Skin epidermis (tissue), 12 donors: ENCODE measurements at regions not wholly inside any gene's neighbourhood (a gene's known extent, or its start where the extent isn't known, plus 50 kb on each side); places are given as distances from the start of the nearest gene placed in this dataset.
A peak's percentile ranks its signal among the peaks of the same experiment; 100 is the strongest.

ENCODE experiments used
- H3K27ac ChIP-seq, 21 experiments: fragments of 200-600 bp; sonication (generic) in 11 of 21; one replicate each; pipeline ENCODE4 v1.5.0; 2020; ENCODE audit warnings: mild to moderate bottlenecking in 3 of 21, inconsistent platforms in 2 of 21, moderate library complexity in 2 of 21
- H3K4me3 ChIP-seq, 7 experiments: fragments of 200-600 bp; sonication (generic) in 2 of 7; one replicate each; pipeline ENCODE4 v1.5.0; 2020; ENCODE audit warnings: inconsistent platforms in 2 of 7, mild to moderate bottlenecking in 2 of 7, moderate library complexity in 1 of 7

GRCh38 chr4:55175779-55176231, 50.4 kb upstream of the KDR start:
- Histone ChIP-seq H3K27ac (peak overlapping the region in 4 of 21 experiments; percentile 13 to 55 (median 24)), H3K4me3 (no peak overlapping the region)

- H3K4me3 ChIP-seq: no peak overlapping the region
- H3K27ac ChIP-seq: peak overlapping the region in 3 of 21 experiments; percentile 23 to 55 (median 26)
Measured at GRCh38 chr4:55176497-55176896, 51.1 kb upstream of the KDR start.

- peak overlapping the region in 2 of 21 experiments; percentile 1 to 27 for H3K27ac ChIP-seq
Measured at GRCh38 chr4:55177461-55177860, 52.1 kb upstream of the KDR start.

GRCh38 chr4:55178226-55179005, 53.0 kb upstream of the KDR start:
- H3K4me3 ChIP-seq: no peak overlapping the region
- H3K27ac ChIP-seq: peak overlapping the region in 3 of 21 experiments; percentile 1 to 27 (median 16)

More at GRCh38 chr4:55177461-55177860, 52.1 kb upstream of the KDR start:
- H3K4me3 ChIP-seq: no peak overlapping the region

GRCh38 chr4:55181010-55182005, 55.9 kb upstream of the KDR start:
- H3K27ac ChIP-seq: no peak overlapping the region
- H3K4me3 ChIP-seq: no peak overlapping the region

GRCh38 chr4:55183926-55184599, 58.7 kb upstream of the KDR start:
- Histone ChIP-seq H3K27ac (peak overlapping the region in 5 of 21 experiments; percentile 7 to 49 (median 31)), H3K4me3 (no peak overlapping the region)

- Histone ChIP-seq H3K27ac (peak overlapping the region in 8 of 21 experiments; percentile 1 to 49 (median 12)), H3K4me3 (no peak overlapping the region)
Measured at GRCh38 chr4:55184600-55185523, 59.5 kb upstream of the KDR start.

DNA sequence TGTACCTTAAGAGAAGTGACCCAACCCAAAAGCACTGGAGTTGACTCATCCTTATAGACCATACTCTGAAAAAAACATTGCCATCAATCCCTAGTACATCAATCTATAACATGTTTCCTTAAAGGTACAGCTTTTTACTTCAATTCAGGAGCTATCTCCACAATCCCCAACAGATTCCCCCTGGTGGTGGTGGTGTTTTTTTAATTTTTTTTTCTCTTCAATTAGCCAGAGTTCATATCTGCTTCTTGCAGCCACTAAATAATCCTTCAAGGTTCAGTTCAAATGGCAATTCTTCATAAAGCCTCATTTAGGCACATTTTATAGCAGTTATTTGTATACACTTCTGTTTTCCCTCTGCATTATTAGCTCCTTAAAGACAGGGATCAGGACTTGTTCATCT, 60.7 kb upstream of the KDR start:
- H3K4me3 ChIP-seq: no peak overlapping the region
- H3K27ac ChIP-seq: no peak overlapping the region

DNA sequence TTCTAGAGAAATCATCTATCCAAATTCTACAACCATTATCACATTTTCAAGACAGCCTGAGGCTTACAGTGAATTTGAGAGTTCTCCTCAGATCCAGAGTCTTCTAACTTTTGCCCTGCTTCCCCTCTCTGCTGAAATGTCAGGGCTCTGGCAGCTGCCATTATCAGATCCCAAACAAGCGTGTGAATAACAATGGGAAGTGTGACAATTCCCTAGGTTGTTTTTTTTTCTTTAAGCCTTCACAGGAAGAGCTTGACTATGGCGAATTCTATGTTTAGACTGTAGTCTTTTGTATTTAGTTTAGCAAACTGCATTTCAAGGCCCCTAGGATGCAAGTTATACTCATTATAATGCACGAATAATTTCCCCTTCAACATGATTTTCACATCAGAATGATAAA, 61.3 kb upstream of the KDR start:
- H3K4me3 ChIP-seq: no peak overlapping the region
- H3K27ac ChIP-seq: peak overlapping the region in 1 of 21 experiments; percentile 39

- Histone ChIP-seq H3K4me3 (no peak overlapping the region), H3K27ac (no peak overlapping the region)
Measured at GRCh38 chr4:55214172-55214571, 88.8 kb upstream of the KDR start.

DNA sequence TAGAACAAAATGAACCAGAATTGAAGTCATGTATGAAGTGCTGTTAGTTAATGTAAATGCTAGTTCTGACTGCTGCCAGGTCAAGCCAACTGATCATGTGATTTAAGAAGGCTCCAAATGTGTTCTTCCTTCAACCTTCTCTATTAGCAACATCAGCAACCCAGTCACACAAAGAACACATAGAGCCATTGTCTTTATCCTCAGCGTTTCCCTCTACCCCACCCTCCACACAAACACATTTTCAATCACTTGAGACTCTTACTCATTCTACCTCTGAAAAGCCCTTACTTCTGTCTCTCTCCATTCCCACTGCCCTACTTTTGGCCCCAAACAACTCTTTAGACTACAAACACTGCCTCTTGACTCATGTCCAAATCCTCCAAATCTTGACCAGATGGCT, 89.7 kb upstream of the KDR start:
- H3K4me3 ChIP-seq: no peak overlapping the region
- no peak overlapping the region for H3K27ac ChIP-seq

- no peak overlapping the region for H3K4me3 ChIP-seq
- H3K27ac ChIP-seq: no peak overlapping the region
Measured at GRCh38 chr4:55216863-55217635, 91.7 kb upstream of the KDR start.

DNA sequence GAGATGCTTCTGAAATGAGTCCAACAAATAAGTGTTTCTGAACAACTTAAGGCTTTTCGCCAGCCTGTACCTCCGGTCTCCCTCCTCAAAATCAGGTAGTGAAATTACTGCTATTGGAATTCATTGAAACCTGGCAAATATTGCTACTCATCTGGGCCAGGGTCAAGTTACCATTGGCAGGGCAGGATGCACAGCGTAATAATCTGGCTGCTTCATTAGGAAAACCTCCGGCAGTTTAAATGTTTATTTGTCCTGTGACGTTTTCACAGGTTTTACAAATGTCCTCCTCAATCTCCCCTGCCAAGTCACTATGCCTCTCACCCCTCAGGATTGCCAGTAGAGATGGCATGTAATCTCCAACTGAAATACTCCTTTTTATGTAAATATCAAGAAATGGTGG, 92.6 kb upstream of the KDR start:
- Histone ChIP-seq H3K27ac (no peak overlapping the region), H3K4me3 (no peak overlapping the region)

- Histone ChIP-seq H3K4me3 (no peak overlapping the region), H3K27ac (no peak overlapping the region)
Measured at GRCh38 chr4:55237839-55238238, 108.2 kb upstream of the SRD5A3 start.

- H3K27ac ChIP-seq: no peak overlapping the region
Measured at GRCh38 chr4:55238407-55238806, 107.6 kb upstream of the SRD5A3 start.

GRCh38 chr4:55241461-55241860, 104.6 kb upstream of the SRD5A3 start:
- Histone ChIP-seq H3K4me3 (no peak overlapping the region), H3K27ac (no peak overlapping the region)

More at GRCh38 chr4:55238407-55238806, 107.6 kb upstream of the SRD5A3 start:
- H3K4me3 ChIP-seq: no peak overlapping the region

DNA sequence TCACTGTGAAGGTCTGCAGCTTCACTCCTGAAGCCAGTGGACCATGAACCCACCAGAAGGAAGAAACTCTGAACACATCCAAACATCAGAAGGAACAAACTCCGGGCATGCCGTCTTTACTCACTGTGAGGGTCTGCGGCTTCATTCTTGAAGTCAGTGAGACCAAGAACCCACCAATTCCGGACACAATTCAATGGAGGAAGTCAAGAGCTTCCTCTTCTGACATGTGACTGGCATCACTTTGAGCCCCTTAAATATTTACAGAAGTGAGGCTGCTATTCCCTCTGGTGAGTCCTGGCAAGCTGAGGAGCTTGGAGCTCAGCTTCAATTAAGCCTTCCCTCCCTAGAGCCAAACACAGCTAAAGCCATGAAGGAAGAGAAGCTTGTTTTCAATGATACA, 103.5 kb upstream of the SRD5A3 start:
- Histone ChIP-seq H3K27ac (no peak overlapping the region), H3K4me3 (no peak overlapping the region)

GRCh38 chr4:55247521-55247920, 98.5 kb upstream of the SRD5A3 start:
- Histone ChIP-seq H3K4me3 (no peak overlapping the region), H3K27ac (no peak overlapping the region)
